OCI-LY3 (cell line): ENCODE measurements at regions not wholly inside any gene's neighbourhood (a gene's known extent, or its start where the extent isn't known, plus 50 kb on each side); places are given as distances from the start of the nearest gene placed in this dataset.

Source experiments
- CTCF ChIP-seq: fragments of 200-600, 300-600 bp; sonication (generic); IDR thresholded peaks from 2 replicates; pipeline ENCODE4 v1.5.1; 2014; ENCODE audit warnings: antibody characterized with exemption, low read length, low read depth
- EZH2phosphoT487 ChIP-seq: fragments of 200-600 bp; shearing (Covaris generic); IDR thresholded peaks from 2 replicates; pipeline ENCODE4 v1.6.1; 2018; ENCODE audit warnings: antibody characterized with exemption, mixed run types, low read depth

- TF ChIP-seq CTCF (no peak), EZH2phosphoT487 (no peak)
These were observed 68.4 kb upstream of the DPYD start for GRCh38 chr1:97989094-97989680.
